Activated CD4-positive, alpha-beta T cell treated with anti-CD3 and anti-CD28 coated beads for 24 hours (primary cell): ENCODE measurements at regions not wholly inside any gene's neighbourhood (a gene's known extent, or its start where the extent isn't known, plus 50 kb on each side); places are given as distances from the start of the nearest gene placed in this dataset.

Source experiments
- DNase-seq, 2 donors: peaks; one replicate each; pipeline ENCODE4 v3.0.0-alpha.2; 2020; ENCODE audit warnings: low read depth in 2 of 2

DNA sequence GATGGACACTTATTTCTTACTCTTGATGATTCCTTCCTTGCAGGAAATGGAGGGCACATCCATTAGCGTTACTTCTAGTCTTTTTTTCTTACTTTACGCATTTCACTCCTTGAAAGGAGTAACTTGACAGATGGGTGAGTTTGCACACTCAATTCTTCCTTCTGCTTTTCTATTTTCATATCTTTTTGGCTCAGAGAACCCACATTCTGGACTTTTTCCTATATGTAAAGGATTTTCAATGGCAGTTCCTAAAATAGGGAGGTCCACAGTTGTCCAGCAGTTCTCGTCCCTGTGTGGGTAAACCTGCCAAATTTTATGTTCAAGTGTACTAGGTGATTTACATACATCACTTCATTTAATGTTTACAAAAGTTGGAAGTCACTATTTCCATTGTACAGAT is 440.0 kb upstream of the KIRREL3 start:
- no peak for DNase-seq

DNA sequence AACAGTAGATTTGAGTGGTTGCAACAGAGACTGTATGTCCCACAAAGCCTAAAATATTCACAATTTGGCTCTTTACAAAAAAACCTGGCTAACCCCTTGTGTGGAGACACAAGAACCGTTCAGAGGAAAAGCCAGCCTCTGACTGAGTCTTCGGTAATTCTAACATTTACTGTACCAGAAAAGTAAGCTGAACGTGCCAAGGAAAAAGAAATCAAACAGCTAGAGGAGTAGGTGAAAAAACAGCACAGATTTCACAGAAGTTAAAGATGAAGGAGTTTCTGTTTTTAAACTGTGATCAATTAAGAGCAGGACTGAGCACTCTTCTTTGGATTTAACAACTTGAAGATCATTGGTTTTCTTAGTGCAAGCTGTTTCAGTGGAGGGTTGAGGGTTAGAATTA is 424.7 kb upstream of the KIRREL3 start:
- no peak for DNase-seq

DNA sequence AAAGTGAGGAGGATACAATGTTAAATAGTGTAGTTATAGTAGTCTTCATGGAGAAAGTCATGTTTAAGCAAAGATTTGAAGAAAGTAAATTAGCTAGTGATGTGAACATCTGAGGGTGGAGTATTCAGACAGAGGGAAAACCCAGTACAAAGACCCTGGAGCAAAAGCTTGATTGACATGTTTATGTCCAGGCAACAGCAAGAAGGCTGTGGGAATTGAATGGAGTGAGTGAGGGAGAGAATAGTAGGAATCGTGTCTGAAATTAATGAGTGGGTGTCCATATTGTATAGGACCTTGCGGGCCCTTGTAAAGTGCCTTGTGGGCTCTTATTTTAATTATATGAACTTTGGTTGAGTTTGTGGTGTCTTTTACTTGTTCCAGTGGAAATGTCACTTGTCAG is 424.1 kb upstream of the KIRREL3 start:
- no peak for DNase-seq

DNA sequence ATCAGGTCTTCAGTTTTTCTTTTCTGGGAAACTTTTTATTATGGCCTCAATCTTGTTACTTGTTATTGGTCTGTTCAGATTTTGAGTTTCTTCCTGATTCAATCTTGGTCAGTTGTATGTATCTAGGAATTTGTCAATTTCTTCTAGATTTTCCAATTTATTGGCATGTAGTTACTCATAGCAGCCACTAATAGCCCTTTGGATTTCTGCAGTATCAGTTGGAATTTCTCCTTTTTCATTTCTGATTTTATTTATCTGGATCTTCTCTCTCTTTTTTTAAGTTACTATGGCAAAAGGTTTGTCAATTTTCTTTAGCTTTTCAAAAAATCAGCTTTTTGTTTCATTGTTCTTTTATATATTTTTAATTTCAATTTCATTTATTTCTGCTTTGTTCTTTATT is 419.6 kb upstream of the KIRREL3 start:
- no peak for DNase-seq

DNA sequence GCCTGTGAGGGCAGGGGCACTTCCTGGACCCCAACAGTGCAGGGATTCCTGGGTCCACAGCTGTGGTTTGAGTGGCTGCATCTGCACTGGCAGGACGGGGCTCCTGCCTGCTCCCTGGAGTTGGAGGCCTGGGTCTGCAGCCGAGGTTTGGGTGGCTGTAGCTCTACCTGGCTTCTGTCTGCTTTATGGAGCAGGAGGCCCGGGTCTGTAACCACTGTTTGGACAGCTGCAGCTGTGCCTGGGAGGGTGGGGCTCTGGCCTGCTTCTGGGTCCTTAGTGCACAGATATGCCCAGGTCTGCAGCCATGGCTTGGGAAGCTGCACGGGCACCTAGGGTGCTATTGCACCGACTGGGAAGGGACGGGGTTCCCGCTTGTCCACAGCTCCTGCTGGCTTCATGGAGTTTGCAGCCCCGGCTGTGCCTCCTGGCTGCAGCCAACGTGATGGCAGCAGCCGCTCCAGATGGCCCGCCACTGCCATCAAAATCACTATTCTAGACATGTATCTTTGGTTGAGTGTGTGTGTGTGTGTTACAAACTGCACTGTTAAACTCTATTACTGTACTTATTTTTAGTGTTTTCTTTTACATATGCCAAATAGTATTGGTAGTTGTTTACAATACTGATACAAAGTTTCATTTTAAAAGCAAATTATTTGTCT is 412.3 kb upstream of the KIRREL3 start:
- DNase-seq = no peak

DNA sequence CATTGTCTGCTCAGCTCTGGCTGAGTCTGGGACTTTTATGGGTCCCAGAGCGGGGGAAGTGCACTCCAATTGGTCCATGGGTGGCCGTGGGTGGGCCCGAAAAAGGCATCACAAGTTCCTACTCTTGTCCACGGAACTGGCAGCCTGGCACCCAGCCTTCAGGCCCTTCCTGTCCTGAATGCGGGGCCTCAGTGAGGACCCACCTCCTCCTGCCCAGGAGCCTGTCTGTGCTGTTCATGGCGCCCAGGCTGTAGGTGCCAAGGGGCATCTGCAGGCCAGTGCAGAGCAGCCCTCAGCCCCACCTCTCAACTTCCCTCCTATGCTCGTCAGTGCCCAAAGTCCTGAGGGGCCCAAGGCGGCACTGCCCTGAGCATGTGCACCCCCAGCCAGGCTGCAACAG is 411.7 kb upstream of the KIRREL3 start:
- no peak for DNase-seq

DNA sequence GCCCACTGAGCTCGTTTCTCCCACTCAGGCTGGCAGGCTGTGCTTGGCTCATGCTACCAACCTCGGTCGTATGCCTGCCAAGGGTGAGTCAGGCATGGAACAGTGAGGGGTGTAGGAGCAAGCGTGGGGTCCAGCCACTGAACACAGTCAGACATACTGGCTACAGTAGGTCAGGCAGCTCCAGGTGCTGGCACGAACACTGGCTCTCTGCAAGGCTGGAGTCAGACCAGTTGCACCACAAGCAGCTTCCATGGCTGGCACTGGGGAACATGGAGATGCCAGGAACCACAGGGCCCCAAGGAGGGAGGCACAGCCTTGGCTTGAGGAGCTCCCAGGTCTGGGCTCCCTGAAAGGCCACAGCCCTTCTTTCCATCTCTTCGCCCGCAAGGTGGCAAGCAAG is 410.7 kb upstream of the KIRREL3 start:
- no peak for DNase-seq

DNA sequence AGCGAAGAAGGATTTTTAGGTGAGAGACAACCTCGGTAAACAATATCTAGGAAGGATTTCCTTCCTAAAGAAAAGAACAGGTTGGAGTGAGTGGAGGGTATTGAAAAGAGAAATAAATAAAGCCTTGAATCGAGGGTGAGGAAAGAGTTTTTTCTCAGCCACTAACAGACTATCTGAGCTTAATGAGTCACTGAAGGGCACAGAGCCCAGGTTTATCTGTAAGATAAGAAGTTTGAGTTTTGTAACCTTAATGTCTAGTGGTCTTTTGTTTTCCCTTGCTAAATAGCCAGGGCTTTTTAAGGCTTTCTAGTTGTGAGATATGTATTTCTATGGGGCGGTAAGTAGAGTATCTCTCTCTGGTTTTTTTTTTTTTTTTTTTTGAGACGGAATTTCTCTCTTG is 394.5 kb upstream of the KIRREL3 start:
- DNase-seq = no peak

DNA sequence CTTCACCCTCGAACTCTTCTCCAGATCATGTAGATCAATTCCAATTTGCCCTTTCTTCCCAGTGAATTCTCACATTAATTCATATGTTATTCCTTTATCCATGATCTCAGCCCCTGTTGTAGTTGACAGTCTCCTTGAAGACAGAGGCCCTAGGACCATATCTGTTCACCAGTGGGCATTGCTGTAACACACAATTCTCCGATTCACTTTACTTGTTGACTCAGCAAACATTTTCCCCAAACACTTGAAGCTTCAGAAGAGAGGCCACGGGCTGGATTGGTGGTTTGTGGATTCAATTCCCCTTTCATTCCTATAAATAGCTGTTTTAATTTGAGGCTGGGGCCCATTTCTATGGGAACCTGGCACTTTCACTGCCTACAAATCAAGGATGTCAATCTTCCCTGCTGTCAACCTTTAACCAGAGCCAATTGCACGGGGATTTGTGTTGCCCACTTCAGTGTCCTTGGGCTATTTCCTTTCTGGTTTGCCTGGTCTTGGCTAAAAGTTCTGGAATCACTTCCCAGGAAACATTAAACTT is 393.0 kb upstream of the KIRREL3 start:
- no peak for DNase-seq

DNA sequence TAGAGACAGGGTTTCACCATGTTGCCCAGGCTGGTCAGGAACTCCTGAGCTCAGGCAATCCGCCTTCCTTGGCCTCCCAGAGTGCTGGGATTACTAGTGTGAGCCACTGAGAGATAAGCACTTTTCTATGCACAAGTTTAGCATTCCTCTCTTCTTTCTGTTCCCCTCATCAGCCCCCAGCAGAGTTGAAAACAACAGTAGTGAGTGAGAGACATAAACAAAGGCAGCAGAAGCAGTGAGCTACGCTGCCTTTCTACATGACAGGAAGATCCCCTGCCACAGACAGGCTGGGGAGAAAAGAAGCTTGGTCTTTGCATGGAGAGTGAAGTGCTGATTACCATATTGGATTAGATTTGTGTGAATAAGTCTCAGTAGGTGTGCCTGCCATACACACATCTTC is 392.0 kb upstream of the KIRREL3 start:
- no peak for DNase-seq

DNA sequence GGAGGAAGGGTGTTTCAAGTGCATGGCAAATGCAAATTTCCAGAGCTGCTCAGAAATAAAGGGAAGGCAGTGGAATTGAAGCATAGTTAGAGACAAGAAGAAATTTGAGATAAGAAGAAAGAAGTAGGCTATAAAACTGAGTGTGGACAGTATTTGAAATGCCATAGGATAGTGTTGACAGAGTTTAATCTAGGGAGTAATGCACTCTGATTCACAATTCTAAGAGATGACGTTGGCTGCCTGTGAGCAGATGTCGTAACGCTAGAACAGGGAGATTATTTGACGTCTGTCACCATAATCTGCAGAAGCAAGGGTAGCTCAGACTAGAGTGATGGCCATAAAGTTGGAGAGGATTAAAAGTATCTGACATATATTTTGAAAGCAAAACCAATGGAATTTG is 389.9 kb upstream of the KIRREL3 start:
- DNase-seq = no peak

DNA sequence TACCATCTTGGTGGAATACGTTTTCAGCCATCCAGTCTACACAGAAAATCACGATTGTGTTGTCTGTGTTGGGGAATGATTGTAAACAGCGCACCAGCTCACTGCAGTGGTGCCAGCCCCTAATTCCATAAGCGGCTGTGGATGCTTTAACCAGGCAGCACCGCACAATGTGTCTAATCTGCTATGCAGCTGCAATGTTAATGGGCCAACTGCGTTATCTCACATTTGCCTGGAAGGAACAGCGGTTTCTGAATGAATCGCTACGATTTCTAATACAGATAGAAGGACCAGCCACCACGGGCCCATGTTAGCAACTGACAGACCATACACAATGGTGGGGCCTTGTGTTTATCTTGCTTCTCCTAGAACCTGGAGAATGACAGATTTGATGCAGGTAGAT is 384.5 kb upstream of the KIRREL3 start:
- DNase-seq = no peak

DNA sequence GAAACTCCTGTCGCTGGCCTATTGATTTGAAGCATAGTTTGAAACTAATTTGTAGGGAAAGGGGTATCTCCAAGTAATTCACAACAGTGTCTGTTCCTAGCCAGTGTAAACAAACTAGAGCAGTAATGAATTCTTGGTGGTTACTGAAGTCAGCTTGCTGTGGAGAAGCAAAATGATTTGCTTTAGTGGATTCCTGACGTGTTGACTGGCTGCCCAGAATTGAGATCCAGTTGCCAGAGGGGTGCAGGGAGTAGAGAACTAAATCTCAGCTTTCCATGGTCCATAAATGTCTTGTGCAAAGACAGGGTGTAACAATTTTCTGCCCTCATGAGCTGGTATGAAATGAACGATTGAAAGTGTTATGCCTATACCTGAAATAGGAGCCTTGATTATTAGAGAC is 382.5 kb upstream of the KIRREL3 start:
- DNase-seq = no peak

DNA sequence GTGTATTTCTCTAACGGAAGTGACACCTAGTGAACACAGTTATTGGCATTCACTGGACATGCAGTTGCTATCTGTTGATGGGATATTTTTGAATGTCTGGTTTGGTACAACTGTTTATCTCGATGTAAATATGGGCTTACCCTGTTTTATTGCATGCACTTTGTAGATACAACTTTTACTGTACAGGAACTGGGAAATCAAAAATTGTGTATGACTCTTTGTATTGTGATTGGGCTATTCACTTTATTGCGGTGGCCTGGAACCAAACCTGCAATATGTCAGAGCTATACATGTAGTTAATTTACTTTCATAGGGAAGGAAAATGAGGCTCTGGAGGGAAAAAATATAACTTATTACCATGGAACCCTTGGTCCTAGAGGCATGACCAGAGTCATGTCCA is 380.7 kb upstream of the KIRREL3 start:
- DNase-seq = no peak

DNA sequence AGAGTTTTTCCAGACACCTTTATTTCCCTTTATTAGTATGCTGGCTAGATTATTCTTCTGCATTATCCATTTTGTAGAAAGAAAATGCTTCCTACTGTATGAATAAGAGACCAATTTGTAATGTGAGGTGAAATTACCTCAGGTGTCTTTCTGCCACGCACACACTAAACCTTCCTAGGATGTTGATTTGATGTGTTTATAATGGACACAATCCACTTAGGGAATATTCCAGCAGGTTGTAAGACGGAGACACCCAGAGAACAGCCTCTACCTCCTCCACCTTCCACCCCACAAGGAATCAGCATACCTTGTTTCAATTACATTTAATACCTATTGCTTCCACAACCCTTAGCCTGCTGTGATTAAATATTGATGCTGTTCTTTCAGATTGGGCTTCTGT is 379.1 kb upstream of the KIRREL3 start:
- no peak for DNase-seq

DNA sequence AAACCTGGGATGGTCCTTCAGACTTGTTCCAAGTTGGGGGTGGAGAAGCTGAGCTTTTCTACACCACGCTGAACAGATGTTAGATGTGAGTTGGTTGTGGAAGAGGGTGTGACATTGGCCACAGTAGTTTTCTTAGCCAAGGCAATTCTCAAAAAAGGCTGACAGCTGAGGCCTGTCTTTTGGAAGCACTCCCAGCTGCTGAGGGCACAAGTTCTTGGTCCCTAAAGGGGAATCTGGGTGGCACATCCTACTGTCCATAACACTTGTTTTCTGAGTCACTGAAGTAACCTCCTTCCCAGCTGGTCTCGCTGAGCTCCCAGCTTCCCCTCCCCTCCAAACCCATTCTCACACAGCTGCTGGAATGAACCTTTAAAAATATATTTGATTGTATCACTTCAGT is 375.7 kb upstream of the KIRREL3 start:
- no peak for DNase-seq

DNA sequence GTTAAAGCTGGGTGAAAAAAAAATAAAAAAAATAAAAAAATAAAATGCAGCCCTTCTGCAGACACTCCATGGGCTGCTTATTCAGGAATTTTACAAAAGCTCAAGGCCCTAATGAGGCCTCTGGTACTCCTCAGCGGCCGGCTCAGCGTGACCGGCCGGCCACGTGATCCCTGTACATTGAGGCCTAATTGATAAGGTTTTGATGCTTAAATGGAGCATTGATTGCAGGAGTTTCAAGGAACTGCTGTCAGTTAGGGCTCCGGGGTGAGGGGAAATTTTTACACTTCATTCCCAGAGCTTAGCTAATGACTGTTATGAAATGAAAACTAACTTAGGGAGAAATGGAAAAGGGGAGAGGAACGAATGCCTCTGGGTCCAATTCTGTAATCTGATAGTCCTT is 368.8 kb upstream of the KIRREL3 start:
- no peak for DNase-seq

DNA sequence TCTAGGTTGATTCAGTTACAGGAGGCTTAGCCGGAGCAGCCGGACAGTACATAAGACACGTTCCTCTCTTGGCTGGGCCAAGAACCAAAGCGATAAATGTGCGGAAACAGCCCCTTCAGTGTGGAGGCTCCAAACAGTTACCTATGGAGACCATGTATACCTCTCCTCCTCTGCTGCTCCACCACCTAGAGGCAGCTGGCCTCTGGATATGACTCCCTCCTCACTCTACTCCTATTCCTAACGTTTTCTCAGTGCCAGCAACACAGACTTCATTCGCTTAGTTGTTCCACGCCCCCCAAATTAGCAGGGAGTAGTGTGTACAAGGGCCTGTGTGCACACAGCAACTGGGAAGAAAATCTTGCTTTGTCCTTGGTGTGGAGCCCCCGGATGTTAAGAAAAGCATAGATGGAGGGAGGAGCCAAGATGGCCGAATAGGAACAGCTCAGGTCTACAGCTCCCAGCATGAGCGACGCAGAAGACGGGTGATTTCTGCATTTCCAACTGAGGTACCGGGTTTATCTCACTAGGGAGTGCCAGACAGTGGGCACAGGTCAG is 362.3 kb upstream of the KIRREL3 start:
- DNase-seq = no peak

DNA sequence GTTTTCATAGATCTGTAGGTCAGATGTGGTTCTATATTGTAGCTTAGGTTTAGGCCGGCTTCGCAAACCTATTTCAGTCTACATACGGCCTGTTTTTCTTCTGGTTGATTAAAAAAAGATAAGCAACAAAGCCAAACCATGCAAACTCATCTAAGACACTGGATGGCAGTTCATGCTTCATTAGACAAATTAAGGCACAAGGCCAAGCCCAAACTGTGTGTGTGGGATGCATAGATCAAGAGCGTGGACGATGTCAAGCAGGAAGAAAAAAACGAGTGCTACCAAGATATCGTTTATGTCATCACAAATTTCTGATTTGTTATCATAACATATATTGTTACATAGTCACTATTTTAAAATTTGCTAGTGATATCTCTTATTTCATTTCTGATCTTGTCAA is 357.6 kb upstream of the KIRREL3 start:
- DNase-seq = no peak

DNA sequence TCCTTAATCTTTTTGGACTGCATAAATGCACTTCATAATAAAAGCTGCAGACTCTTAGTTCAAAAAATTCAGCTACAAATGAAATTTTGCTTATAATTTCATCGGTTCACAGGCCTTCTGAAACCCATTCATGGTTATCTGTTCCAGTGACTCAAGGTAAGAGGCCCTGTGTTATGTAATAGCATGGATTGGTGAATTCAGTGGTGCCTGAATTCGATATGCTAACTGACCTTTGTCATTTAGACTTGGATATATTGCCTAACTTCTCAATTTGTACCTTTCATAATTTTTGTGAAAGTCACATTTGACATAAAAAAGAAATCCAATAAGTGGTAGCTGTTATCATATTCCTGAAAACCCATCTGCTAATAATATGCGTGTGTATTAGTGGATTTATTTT is 349.9 kb upstream of the KIRREL3 start:
- no peak for DNase-seq

DNA sequence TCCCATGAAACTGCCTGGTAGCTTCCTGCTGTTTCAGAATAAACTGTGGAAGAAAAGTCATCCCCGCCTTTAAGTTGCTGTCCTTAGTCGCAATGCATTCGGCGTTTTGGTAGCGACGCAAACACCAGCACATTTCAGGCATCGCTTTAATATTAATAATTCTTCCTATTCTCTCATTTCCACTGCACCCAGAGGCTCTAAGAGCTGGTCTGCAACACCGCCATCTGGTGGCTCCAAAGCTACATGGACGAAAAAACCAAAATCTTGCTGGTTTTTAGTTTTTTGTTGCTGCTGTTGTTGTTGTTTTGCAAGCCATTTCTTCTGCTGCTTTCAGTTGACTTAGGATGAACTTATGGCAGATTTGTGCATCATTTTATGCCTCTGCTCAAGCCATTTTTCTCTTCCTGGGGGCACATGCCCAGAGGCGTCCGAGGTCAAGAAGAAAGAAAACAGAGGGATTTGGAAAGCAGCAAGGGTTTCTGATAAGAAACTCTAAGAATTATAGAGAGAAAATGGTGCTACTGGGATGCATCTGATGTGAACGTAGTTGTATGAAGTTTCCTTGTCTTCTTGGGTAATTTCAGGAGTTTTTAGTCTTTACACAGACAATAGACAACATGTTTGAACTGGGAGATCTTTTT is 345.4 kb upstream of the KIRREL3 start:
- peak in 1 of 2 donors; percentile 10 for DNase-seq

DNA sequence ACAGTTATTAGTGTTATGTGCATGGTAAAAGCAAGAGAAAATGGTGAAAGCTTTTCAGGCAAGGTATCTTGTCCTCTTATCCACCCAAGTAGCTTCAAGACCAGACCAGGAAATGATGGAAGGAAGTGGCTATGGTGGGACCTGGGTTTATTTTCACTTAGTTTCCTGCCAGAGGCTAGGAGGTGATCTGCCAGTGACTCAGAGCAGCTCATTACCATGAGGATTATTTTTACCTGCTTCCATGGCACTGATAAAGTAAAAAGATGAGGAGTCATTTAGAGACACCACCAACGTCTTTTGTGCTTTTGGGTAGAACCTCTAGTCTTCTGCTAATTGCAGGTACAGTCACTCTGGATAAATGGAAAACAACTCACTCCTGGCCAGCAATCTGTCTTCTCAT is 339.9 kb upstream of the KIRREL3 start:
- DNase-seq = no peak

DNA sequence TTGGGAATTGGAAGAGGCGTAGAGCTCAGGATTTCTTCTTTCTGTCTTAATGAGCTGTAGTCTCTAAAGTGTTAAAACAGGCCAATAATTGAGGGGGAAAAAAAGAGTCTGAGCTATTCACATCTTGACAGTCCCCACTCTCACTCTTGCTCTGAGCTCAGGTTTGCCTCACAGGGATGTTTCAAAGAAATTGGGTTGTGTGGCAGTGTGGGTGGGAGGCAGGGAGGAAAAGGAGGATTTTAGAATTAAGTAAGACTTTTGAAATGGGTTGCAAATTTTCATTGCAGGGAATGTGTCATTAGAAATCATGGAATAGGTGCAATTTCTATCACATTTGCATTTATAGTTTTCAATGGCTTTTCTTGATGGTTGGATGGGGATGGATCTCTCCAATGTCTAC is 338.8 kb upstream of the KIRREL3 start:
- DNase-seq = no peak
